Central memory CD8-positive, alpha-beta T cell (primary cell): ENCODE measurements at regions not wholly inside any gene's neighbourhood (a gene's known extent, or its start where the extent isn't known, plus 50 kb on each side); places are given as distances from the start of the nearest gene placed in this dataset.
A peak's percentile ranks its signal among the peaks of the same experiment; 100 is the strongest.
"Not testable (repeated sequence)": the region's sequence is repeated elsewhere in the genome, so short reads cannot be mapped to it uniquely, and the experiment has no call there.

Experiments
- ATAC-seq: fragments of 150-1000 bp; cut with Tn5 transposase; replicated peaks from 2 replicates; pipeline ENCODE4 v1.10.0; 2022; ENCODE audit warnings: mild to moderate bottlenecking, moderate FRiP score, moderate number of reproducible peaks; ENCODE audit not compliant: poor library complexity, severe bottlenecking; ENCODE audit errors: extremely low read depth
- DNase-seq, 2 donors: peaks; one replicate each; pipeline ENCODE4 v3.0.0; 2021; ENCODE audit warnings: low spot score in 2 of 2
- H3K27ac Mint-ChIP-seq: one replicate; pipeline ENCODE4 v1.8.0; 2022; ENCODE audit warnings: low read depth, mild to moderate bottlenecking, moderate library complexity, mixed read lengths
- H3K27me3 Mint-ChIP-seq: one replicate; pipeline ENCODE4 v1.8.0; 2022; ENCODE audit warnings: mixed read lengths
- H3K36me3 Mint-ChIP-seq: one replicate; pipeline ENCODE4 v1.8.0; 2022; ENCODE audit warnings: mild to moderate bottlenecking, moderate library complexity, mixed read lengths; ENCODE audit not compliant: insufficient read depth
- H3K4me1 Mint-ChIP-seq: one replicate; pipeline ENCODE4 v1.8.0; 2022; ENCODE audit warnings: mixed read lengths
- H3K4me3 Mint-ChIP-seq: one replicate; pipeline ENCODE4 v1.8.0; 2022; ENCODE audit warnings: mild to moderate bottlenecking, moderate library complexity, mixed read lengths
- H3K9me3 Mint-ChIP-seq: one replicate; pipeline ENCODE4 v1.8.0; 2022; ENCODE audit warnings: mixed read lengths

DNA sequence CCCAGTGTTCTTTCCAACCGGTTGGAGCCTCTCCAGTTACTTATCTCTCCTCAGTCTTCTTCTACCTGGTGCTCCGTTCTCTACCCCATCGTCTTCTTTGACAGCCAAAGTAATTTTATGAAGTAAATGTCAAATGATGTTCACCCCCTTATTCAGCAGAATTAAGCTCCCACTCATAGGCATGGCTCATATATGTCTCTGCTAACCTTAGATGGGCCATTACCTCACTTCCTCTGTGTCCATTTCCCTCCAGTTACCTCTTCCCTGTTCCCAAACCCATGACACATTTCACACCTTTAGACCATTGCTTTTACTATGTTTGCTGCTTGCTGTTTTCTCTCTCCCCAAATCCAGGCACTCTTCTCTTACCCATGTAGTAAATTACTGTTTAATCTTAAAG lies 607.0 kb downstream of the RNF144A start:
- Mint-ChIP-seq H3K4me3 (no peak overlapping the region), H3K27me3 (no peaks in the 10 kb centered on the region), H3K27ac (no peak overlapping the region), H3K9me3 (peaks cover 5% of the 10 kb centered on the region), H3K4me1 (no peaks in the 10 kb centered on the region), H3K36me3 (no peaks in the 10 kb centered on the region)
- no peak for DNase-seq
- no peak for ATAC-seq

DNA sequence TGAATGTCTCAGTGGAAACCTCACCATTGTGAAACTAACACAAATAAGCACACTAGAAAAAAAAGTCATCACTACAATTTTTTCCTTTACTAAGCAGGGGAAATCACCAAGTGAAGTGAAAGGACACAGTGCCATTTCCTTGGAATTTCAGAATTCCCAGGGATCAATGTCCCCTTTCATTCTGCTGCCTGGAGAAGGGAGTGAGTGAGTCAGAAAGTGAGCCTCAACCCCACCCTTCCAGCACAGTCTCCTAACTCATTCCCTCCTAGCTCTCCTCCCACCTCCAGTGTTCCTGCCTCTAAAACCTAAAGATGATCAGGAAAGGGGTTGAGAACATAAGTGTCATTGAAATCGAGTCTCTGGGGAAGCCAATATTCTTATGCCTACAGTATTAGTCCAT lies 608.5 kb downstream of the RNF144A start:
- peaks cover 8% of the 10 kb centered on the region for H3K9me3 Mint-ChIP-seq
- no peak overlapping the region for H3K4me3 Mint-ChIP-seq
- DNase-seq = no peak
- no peak overlapping the region for H3K27ac Mint-ChIP-seq
- no peaks in the 10 kb centered on the region for H3K27me3 Mint-ChIP-seq
- H3K36me3 Mint-ChIP-seq = no peaks in the 10 kb centered on the region
- no peak for ATAC-seq
- H3K4me1 Mint-ChIP-seq = no peaks in the 10 kb centered on the region

DNA sequence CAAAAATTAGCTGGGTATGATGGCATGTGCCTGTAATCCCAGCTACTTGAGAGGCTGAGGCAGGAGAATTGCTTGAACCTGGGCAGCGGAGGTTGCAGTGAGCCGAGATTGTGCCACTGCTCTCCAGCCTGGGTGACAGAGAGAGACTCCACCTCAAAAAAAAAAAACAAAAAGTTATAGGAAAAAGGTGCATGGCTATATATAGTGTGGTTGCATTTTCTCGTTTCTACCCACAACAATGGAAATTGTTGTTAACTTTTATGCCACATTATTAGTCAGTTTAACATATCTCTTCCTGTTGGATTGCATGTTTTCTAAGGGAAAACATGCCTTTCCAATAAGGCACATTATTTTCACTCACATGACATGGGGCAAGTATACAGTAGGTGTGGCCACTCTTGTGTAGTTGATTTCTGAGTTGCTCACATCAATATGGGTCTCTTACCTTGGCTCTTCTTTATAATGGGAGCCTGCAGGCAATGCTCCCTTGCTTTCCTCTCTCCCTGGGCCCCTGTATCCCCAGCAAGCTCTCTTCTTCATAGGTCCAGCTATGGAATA lies 610.0 kb downstream of the RNF144A start:
- H3K4me3 Mint-ChIP-seq = no peak overlapping the region

GRCh38 chr2:7530001-7530400 lies 612.8 kb downstream of the RNF144A start:
- peaks cover 15% of the 10 kb centered on the region for H3K9me3 Mint-ChIP-seq
- peaks cover 5% of the 10 kb centered on the region for H3K4me1 Mint-ChIP-seq
- no peaks in the 10 kb centered on the region for H3K27me3 Mint-ChIP-seq
- DNase-seq = no peak
- no peak overlapping the region for H3K4me3 Mint-ChIP-seq
- no peaks in the 10 kb centered on the region for H3K36me3 Mint-ChIP-seq
- no peak for ATAC-seq
- no peak overlapping the region for H3K27ac Mint-ChIP-seq

More for the DNA sequence above, 610.0 kb downstream of the RNF144A start:
- DNase-seq = no peak
- H3K27me3 Mint-ChIP-seq = no peaks in the 10 kb centered on the region
- H3K4me1 Mint-ChIP-seq = no peaks in the 10 kb centered on the region
- H3K9me3 Mint-ChIP-seq = peaks cover 15% of the 10 kb centered on the region
- no peaks in the 10 kb centered on the region for H3K36me3 Mint-ChIP-seq
- no peak overlapping the region for H3K27ac Mint-ChIP-seq
- no peak for ATAC-seq

GRCh38 chr2:7539077-7539476 lies 621.9 kb downstream of the RNF144A start:
- DNase-seq (no peak), ATAC-seq (no peak)
- Mint-ChIP-seq H3K4me3 (no peak overlapping the region), H3K4me1 (peaks cover 8% of the 10 kb centered on the region), H3K27me3 (no peaks in the 10 kb centered on the region), H3K36me3 (no peaks in the 10 kb centered on the region), H3K27ac (no peak overlapping the region), H3K9me3 (peaks cover 13% of the 10 kb centered on the region)

DNA sequence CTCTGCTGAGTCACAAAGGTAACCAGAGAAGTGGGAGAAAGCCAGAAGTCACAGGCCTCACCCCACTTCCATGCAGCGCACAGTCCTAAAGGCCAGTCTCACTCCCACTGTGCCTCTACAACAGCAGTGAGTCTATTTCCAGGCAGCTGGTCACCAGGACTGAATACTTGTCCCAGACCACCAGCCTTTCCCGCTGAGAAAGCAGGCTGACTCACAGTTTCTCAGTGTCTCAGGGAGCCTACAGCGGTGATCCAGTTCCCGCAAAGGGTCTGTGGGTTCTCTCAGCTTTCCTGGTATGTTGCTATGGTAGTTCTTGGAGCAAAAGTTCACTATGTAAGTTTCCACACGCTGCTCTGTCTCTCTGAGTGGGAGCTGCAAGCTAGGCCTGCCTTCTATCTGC lies 622.5 kb downstream of the RNF144A start:
- Mint-ChIP-seq H3K9me3 (peaks cover 13% of the 10 kb centered on the region), H3K4me1 (peaks cover 5% of the 10 kb centered on the region), H3K27ac (no peak overlapping the region), H3K36me3 (no peaks in the 10 kb centered on the region), H3K27me3 (no peaks in the 10 kb centered on the region), H3K4me3 (no peak overlapping the region)
- DNase-seq (no peak), ATAC-seq (no peak)

DNA sequence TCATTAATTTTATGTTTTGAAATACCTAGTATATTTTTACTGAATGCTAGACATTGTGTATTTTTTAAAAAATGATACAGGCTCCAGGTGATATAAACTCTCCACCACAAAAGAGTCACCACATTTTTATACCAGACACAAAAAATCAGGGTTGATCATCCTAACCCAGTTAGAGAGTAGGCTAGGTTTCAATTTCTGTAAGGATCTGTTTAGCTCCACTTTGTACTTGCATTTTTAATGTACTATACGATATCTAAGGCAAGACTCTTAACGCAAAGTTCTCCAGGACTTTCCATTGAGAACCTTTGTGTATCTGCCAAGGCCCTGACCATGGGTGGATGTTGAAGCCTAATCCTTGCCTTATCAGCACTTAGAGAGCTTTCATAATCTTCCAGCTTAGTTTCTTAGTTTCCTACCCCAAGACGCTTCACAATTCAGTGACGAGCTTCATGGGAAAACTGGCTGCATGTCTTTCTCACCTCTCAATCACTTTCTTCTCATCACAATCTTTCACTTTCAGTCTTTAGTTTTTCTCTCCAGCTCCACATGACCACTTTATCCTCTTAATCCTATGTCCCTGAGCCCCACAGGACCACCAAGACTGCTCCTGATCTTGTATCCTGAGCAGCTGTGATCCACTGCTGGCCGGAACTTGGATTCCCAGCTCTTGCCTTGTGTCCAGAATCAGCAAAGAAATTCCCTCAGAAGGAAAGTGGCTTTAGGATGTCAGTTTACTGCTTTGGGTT lies 635.8 kb downstream of the RNF144A start:
- H3K4me3 Mint-ChIP-seq = peak overlapping the region; percentile 34
- DNase-seq (no peak), ATAC-seq (no peak)
- H3K4me1 Mint-ChIP-seq = peaks cover 11% of the 10 kb centered on the region
- H3K36me3 Mint-ChIP-seq = no peaks in the 10 kb centered on the region
- no peaks in the 10 kb centered on the region for H3K27me3 Mint-ChIP-seq
- peak overlapping the region; percentile 58 for H3K27ac Mint-ChIP-seq
- no peaks in the 10 kb centered on the region for H3K9me3 Mint-ChIP-seq

DNA sequence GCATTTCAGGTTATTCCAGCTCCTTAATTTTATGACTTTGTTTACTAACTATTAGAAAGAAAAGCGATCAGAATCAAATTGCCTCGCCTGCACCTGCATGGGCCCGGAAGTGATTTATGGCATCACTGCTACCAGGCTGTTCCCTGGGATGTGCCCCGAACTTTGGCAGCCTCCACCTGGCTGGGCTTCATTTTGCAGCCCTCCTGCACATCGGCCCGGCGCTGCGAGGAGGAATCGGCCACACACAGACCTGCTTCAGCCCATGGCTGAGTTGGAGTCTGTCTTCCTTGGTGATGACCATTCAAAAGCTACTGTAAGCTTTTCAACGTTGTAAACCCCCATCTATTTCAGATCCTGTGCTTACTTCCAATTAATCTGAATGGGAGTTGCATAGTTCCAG lies 638.0 kb downstream of the RNF144A start:
- H3K9me3 Mint-ChIP-seq = no peaks in the 10 kb centered on the region
- no peak overlapping the region for H3K4me3 Mint-ChIP-seq
- DNase-seq = no peak
- ATAC-seq = no peak
- H3K4me1 Mint-ChIP-seq = peaks cover 11% of the 10 kb centered on the region
- H3K27ac Mint-ChIP-seq = no peak overlapping the region
- H3K27me3 Mint-ChIP-seq = no peaks in the 10 kb centered on the region
- H3K36me3 Mint-ChIP-seq = no peaks in the 10 kb centered on the region

DNA sequence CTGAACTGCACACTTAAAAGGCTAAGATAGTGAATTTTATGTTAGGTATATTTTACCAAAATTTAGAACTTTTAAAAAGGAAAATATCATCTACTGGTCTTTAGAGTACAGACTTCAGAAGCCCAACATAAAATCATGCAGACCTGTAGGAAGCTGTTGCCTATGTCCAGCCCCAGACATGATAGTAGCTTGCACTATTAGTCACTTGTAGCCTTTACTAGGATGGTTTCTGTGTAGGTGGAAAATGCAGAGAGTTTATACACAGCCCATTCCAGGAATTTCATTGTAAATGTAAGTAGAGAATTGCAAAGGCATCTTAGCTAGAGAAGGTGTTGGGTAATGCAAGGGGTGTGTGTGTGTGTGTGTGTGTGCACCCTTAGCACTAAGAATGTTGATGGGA lies 640.2 kb downstream of the RNF144A start:
- Mint-ChIP-seq H3K9me3 (no peaks in the 10 kb centered on the region), H3K27ac (no peak overlapping the region), H3K4me3 (no peak overlapping the region), H3K27me3 (no peaks in the 10 kb centered on the region), H3K4me1 (peaks cover 11% of the 10 kb centered on the region), H3K36me3 (no peaks in the 10 kb centered on the region)
- DNase-seq (no peak), ATAC-seq (no peak)

- H3K4me3 Mint-ChIP-seq = no peak overlapping the region
- H3K36me3 Mint-ChIP-seq = no peaks in the 10 kb centered on the region
- no peak overlapping the region for H3K27ac Mint-ChIP-seq
- no peaks in the 10 kb centered on the region for H3K27me3 Mint-ChIP-seq
- DNase-seq = no peak
- H3K9me3 Mint-ChIP-seq = no peaks in the 10 kb centered on the region
- no peak for ATAC-seq
- H3K4me1 Mint-ChIP-seq = no peaks in the 10 kb centered on the region
Observed at GRCh38 chr2:7559791-7560190, 642.6 kb downstream of the RNF144A start.

DNA sequence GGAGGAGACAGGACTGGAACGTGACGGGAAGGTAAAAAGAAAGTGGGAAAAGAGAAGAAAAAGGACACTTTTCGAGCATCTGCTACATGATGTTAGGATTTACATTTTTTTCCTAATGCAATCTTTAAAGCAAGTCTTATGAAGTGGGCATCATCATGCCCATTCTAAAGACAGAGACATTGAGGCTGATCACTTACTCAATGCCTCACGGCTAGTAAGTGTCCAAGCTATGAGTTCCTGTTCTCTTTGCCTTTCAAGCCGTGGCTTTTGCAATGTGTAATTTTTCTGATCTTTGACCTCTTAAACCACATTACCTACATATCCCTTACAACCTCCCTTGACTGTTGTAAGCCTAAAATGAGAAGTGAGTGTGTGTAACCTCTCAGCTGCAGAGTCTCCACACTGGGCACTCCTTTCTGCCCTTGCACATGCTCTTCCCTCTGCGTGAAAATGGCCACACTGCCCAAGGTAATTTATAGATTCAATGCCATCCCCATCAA lies 649.2 kb downstream of the RNF144A start:
- H3K4me1 Mint-ChIP-seq = peaks cover 19% of the 10 kb centered on the region
- H3K27ac Mint-ChIP-seq = peak overlapping the region; percentile 25
- H3K9me3 Mint-ChIP-seq = no peaks in the 10 kb centered on the region
- ATAC-seq = no peak
- DNase-seq = no peak
- H3K4me3 Mint-ChIP-seq = no peak overlapping the region
- no peaks in the 10 kb centered on the region for H3K36me3 Mint-ChIP-seq
- no peaks in the 10 kb centered on the region for H3K27me3 Mint-ChIP-seq

DNA sequence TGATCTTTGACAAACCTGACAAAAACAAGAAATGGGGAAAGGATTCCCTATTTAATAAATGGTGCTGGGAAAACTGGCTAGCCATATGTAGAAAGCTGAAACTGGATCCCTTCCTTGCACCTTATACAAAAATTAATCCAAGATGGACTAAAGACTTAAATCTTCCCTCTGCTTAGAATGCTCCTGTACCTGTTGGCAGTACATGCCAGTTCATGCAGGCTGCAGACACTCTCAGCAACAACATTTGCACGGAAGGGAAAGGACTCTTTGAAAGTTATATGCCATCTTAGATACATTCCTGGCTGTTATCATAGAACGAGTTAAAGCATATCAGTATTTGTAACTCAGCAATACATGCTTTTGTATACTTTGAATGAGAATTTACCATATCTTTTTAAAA lies 649.9 kb downstream of the RNF144A start:
- H3K4me1 Mint-ChIP-seq = peaks cover 19% of the 10 kb centered on the region
- H3K36me3 Mint-ChIP-seq = not testable (repeated sequence)

DNA sequence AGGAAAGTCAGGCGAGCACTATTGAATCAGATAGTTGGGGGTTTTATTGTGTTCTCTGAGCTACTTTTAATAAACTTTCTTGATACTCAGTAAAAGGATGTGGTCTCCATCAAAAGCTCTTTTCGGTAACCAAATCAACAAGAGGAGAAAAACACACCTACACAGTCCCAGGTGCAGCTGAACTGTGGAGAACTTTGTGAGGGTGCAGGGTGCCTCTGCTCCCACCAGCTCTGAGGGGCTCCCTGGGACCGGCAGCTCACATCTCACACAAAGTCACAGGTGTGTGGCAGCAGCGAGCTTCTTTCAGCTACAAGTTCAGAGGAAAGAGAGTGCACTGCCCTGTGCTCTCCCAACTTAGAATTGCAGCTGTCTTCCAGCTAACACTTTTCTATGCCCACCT lies 650.4 kb downstream of the RNF144A start:
- Mint-ChIP-seq H3K36me3 (no peaks in the 10 kb centered on the region), H3K9me3 (no peaks in the 10 kb centered on the region), H3K4me3 (no peak overlapping the region), H3K4me1 (peaks cover 19% of the 10 kb centered on the region), H3K27me3 (no peaks in the 10 kb centered on the region), H3K27ac (peak overlapping the region; percentile 64)
- peak; percentile 82 for ATAC-seq
- DNase-seq = peak in 1 of 2 donors; percentile 11

More for the DNA sequence above, 649.9 kb downstream of the RNF144A start:
- not testable (repeated sequence) for H3K27me3 Mint-ChIP-seq, ATAC-seq, H3K4me3 Mint-ChIP-seq, H3K9me3 Mint-ChIP-seq, DNase-seq
- H3K27ac Mint-ChIP-seq = peak overlapping the region; percentile 64
